Spleen (tissue), 7 donors: ENCODE measurements at regions not wholly inside any gene's neighbourhood (a gene's known extent, or its start where the extent isn't known, plus 50 kb on each side); places are given as distances from the start of the nearest gene placed in this dataset.

Source experiments
- POLR2A ChIP-seq, 3 donors: fragments of 450-650 bp; IDR thresholded peaks; one replicate each; pipeline ENCODE4 v1.5.1; 2017; ENCODE audit warnings: antibody characterized with exemption in 3 of 3, mild to moderate bottlenecking in 1 of 3
- POLR2AphosphoS5 ChIP-seq, 3 donors: sonication (generic); formaldehyde crosslinking; IDR thresholded peaks; one replicate each; pipeline ENCODE4 v1.5.1; 2017; ENCODE audit warnings: antibody characterized with exemption in 3 of 3
- TF ChIP-seq, protein P1 (sequence below), 11 experiments: fragments of 200-600 bp in 7 of 11; fragments of 450-650 bp in 4 of 11; sonication (generic) in 4 of 11; IDR thresholded peaks in 8 of 11; conservative IDR thresholded peaks in 3 of 11; 1 replicate in 7 of 11; 2 replicates in 4 of 11; pipeline versions ENCODE4 v1.4.0 to v1.8.0; 2016 to 2021; ENCODE audit warnings: antibody characterized with exemption in 11 of 11, inconsistent platforms in 4 of 11, mild to moderate bottlenecking in 1 of 11
- donor health status: DM: no; HTN: no; CAD: no; lungs with moderate emphysema.
- donor health status: DM: no; HTN: no; CAD: no.
- donor health status: DM: no; HTN: no; CAD: no.

DNA sequence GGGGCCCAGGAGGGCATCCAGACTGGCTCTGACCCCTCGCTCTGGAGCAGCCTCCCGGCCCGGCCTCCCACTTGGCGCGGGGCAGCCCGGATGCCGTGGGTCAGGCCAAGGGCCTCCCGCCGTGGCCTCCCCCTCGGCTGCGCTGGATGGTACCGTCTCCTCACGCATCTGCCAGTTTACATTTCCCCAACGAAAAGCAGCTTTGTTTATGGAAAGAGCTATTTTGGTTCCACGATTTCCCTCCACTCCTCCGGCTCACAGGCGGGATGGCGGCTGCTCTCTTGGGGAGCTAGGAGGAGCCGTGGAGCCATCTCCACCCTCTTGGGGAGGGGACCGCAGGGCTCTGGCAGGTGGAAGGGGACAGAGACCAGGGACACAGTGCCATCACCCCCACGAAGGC, 93.2 kb upstream of the MYL10 start:
- TF ChIP-seq, protein P1, sequence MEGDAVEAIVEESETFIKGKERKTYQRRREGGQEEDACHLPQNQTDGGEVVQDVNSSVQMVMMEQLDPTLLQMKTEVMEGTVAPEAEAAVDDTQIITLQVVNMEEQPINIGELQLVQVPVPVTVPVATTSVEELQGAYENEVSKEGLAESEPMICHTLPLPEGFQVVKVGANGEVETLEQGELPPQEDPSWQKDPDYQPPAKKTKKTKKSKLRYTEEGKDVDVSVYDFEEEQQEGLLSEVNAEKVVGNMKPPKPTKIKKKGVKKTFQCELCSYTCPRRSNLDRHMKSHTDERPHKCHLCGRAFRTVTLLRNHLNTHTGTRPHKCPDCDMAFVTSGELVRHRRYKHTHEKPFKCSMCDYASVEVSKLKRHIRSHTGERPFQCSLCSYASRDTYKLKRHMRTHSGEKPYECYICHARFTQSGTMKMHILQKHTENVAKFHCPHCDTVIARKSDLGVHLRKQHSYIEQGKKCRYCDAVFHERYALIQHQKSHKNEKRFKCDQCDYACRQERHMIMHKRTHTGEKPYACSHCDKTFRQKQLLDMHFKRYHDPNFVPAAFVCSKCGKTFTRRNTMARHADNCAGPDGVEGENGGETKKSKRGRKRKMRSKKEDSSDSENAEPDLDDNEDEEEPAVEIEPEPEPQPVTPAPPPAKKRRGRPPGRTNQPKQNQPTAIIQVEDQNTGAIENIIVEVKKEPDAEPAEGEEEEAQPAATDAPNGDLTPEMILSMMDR (IDR thresholded peaks at IDR 0.05 in 8 of 11, conservative IDR thresholded peaks at IDR 0.05 in 3 of 11) = no peak
- TF ChIP-seq POLR2AphosphoS5 (IDR thresholded peaks at IDR 0.05) = no peak
- TF ChIP-seq POLR2A (IDR thresholded peaks at IDR 0.05) = no peak
